ENCODE measurements at regions not wholly inside any gene's neighbourhood (a gene's known extent, or its start where the extent isn't known, plus 50 kb on each side); places are given as distances from the start of the nearest gene placed in this dataset.

GRCh38 chr2:40020997-40021396, 241.9 kb upstream of the THUMPD2 start:
- CTCF ChIA-PET = no interaction called here
- Histone ChIP-seq H2AFZ (ENCODE audit: control insufficient read depth, low read depth, low read length) (no peak overlapping the region), H3K27me3 (replicated peaks in 1 of 2; ENCODE audit: control insufficient read depth in 2 of 2, insufficient read depth in 2 of 2, low read length in 1 of 2) (no peaks in the 10 kb centered on the region), H3K4me1 (ENCODE audit: control insufficient read depth, insufficient read depth, low read length) (no peaks in the 10 kb centered on the region), H3K4me2 (ENCODE audit: control insufficient read depth, insufficient read depth) (no peak overlapping the region), H3K27ac (ENCODE audit: control insufficient read depth, insufficient read depth) (no peak overlapping the region), H3K4me3 (no peak overlapping the region), H4K20me1 (ENCODE audit: control insufficient read depth, insufficient read depth) (no peaks in the 10 kb centered on the region), H3K9ac (ENCODE audit: control insufficient read depth, insufficient read depth, low read length) (no peak overlapping the region), H3K79me2 (ENCODE audit: control insufficient read depth, insufficient read depth, low read length) (no peaks in the 10 kb centered on the region), H3K36me3 (ENCODE audit: control insufficient read depth in 2 of 2, insufficient read depth in 2 of 2, low read length in 1 of 2) (no peaks in the 10 kb centered on the region), H3K9me3 (replicated peaks; ENCODE audit: control insufficient read depth, insufficient read depth, low read length) (no peaks in the 10 kb centered on the region; the same call in 2 of the 3 replicates)
- RAD21 ChIA-PET (ENCODE audit: unreplicated experiment) = no interaction called here
- SMC1A ChIA-PET (ENCODE audit: uncharacterized antibody, unreplicated experiment) = no interaction called here
- FAIRE-seq (no peak), DNase-seq (ENCODE audit: low read depth, low spot score) (no peak), ATAC-seq (no peak)
- no TSS peak for BruUV-seq (replicated peaks)
- TF ChIP-seq SREBF1 (IDR thresholded peaks at IDR 0.05; ENCODE audit: low read length) (no peak), GATAD2B (conservative IDR thresholded peaks at IDR 0.05; ENCODE audit: low read depth) (no peak), GABPA (IDR thresholded peaks at IDR 0.05; ENCODE audit: low read depth) (no peak), PAX8 (IDR thresholded peaks at IDR 0.05) (no peak), TBL1XR1 (IDR thresholded peaks at IDR 0.05; ENCODE audit: low read depth, low read length) (no peak), JUND (IDR thresholded peaks at IDR 0.05; ENCODE audit: low read depth, low read length) (no peak), ZNF24 (IDR thresholded peaks at IDR 0.05) (no peak), IKZF2 (IDR thresholded peaks at IDR 0.05) (no peak), PBX3 (IDR thresholded peaks at IDR 0.05; ENCODE audit: insufficient replicate concordance, low read depth, low read length) (no peak)
- in situ Hi-C loops (cut with MboI) (no loop called here), intact Hi-C loops (cut with micrococcal nuclease; ENCODE audit: unreplicated experiment) (no loop called here)
- POLR2A ChIA-PET = no interaction called here
- WGBS (ENCODE audit: insufficient coverage, insufficient replicate concordance, low lambda C conversion rate, missing lambda C conversion rate) = 100% methylated on average over 1 of the region's 1 CpG

Data from GM12878 (cell line).